Hippocampal formation (tissue), 2 donors: ENCODE measurements at regions not wholly inside any gene's neighbourhood (a gene's known extent, or its start where the extent isn't known, plus 50 kb on each side); places are given as distances from the start of the nearest gene placed in this dataset.

Experiments used
- DNase-seq, 2 donors: peaks; one replicate each; lab custom pipeline; 2025; lab: John Stamatoyannopoulos, UW

DNA sequence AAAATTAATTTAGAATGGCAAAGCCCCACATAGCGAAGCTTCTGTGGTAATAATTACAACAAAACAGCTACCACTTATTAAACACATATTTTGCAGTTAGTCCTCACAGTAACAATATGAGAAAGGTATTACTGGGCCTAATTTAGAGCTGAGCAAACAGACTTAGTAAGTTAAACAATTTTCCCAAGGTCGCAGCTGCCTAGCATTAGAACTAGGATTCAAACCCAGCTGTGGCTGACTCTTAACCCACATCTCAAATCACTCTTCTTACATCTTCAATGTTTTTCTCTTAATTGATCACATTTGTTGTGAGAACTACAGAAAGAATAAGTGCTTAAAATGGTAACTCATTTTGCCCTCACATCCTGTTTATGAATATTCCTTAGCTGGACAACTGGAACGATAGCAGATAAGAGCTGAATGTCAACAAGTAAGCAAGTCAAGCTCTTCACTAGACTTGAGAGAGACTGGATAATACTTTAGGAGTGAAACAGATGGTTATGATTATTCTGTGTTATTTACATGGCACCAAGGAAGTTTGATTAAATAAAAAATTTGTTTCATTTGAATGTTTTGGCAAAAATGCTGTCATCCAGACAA, 59.4 kb upstream of the TMEM17 start:
- no peak for DNase-seq

DNA sequence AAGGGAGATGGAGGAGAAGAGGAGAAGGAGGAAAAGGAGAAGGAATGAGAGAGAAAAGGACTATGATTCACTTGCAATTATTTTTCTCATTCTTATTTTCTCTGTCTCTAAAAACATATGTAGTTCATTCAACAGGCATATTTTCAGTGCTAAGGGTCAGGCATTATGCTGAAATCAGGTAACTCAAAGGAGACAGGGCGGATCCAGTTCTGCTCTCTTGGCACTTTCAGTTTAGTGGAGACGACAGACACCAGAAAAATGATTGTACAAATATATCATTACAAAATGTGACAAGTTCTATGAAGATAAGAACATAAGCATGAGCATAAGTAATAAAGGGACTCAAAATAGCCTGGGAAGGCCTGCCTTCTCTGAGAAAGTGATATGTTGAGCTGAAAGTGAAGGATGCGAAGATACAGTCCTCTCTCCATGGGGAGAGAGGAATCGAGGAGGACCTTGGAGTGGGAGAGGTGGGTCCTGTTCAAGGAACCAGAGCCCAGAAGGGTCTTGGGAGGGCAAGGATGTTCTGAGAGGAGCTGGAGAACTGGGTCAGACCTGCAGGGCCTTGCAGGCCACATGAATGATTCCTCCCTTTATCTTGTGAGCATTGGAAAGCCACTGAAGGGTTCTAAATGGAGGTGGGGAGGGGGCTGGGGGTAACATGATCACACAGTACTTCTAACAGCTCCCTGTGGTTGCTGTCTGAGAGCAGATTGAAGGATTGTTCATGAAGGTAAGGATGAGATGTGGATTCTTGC, 58.6 kb upstream of the TMEM17 start:
- no peak for DNase-seq

DNA sequence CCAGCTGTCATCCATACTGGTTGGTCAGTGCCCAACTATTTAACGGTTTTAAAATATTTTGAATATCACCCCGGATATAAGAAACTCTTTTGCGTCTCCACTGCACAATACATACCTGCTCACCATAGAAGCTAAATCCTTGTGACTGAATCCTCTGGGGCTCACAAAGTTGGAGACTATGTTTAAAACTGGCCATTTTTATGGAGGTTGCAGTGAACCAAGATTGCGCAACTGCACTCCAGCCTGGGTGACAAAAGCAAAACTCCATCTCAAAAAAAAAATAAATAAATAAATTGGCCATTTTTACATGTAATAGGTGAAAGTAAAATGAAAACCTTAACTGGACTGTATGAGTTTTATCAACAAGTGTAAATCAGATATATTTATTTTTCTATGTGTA, 55.6 kb upstream of the TMEM17 start:
- DNase-seq = no peak

DNA sequence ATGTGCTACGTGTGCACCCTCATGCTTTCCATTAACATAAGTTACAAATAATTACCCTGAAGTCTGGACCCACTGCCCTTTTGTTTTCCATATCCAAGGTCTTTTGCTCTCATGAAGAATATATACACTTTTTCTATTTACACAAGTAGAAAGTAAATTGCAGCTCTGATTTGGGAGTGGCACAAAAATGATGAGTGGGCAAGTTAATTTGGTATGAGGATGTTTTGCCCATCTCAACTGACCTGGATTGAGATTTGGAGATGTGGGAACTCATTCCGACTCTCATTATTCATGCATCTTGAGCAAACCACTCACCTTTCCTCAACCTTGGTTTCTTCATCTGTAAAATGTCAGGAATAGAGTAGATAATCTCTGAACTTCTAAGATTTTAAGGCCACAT, 53.6 kb upstream of the TMEM17 start:
- no peak for DNase-seq

DNA sequence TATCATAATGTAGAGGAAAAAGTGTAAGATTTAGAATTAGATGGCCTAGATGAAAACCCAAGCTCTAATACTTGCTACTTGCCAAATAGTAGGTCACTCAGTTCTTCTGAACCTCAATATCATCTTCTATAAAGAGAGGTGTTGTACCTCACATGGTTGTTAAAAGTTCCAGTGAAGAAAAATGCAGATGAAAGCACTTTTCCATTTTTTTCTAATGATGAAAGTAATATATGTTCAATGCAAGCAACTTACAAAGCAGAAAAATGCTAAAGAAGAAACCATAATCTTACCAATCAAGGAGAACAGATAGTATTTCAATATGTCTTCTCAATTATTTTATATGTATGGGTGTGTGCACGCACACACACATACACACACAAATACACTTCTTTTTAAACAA, 52.7 kb upstream of the TMEM17 start:
- DNase-seq = no peak

DNA sequence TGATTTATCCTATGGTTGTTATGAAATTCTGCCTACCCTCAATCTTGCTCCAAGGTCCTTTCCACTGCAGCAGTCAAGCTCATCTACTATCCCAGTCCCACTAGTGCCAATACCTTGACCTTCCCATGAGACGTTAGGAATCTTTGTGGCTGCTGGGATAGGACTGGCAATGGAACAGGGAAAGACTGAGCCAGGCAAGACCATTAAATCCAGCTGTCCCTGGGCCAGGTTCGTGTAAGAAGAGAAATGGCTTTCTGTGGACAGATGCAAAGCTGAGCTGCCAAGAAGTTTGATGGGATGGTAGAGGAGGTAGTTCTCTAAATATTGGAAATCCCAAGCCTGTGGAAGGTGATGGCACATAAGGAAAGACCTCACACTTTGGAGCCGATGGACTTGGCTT, 50.1 kb upstream of the TMEM17 start:
- DNase-seq = no peak
